ENCODE measurements at regions not wholly inside any gene's neighbourhood (a gene's known extent, or its start where the extent isn't known, plus 50 kb on each side); places are given as distances from the start of the nearest gene placed in this dataset.
"Not testable (repeated sequence)": the region's sequence is repeated elsewhere in the genome, so short reads cannot be mapped to it uniquely, and the experiment has no call there.

DNA sequence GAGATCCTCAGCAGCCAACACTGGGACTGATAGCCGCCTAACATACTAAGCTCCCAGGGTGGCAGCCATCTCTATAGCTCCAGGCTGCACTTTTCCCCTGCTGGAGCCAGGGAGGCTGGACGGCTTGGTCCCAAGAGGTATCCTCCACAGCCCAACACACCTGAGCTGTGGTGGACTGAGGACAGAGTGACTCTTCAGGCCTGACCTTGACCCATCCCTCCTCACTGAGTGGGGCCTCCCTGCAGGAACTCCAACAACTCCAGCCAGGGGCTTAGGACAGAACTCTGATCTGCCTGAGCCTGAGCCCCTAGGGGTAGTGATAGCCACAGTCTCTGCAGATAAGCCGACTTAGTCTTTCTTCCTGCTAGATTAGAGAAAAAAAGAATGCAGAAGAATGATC, 958.1 kb upstream of the PRR20A start:
- no peak for TF ChIP-seq EZH2 (IDR thresholded peaks at IDR 0.05; ENCODE audit: borderline replicate concordance, low read depth, low read length, poor library complexity, severe bottlenecking)
- TF ChIP-seq, protein P1, sequence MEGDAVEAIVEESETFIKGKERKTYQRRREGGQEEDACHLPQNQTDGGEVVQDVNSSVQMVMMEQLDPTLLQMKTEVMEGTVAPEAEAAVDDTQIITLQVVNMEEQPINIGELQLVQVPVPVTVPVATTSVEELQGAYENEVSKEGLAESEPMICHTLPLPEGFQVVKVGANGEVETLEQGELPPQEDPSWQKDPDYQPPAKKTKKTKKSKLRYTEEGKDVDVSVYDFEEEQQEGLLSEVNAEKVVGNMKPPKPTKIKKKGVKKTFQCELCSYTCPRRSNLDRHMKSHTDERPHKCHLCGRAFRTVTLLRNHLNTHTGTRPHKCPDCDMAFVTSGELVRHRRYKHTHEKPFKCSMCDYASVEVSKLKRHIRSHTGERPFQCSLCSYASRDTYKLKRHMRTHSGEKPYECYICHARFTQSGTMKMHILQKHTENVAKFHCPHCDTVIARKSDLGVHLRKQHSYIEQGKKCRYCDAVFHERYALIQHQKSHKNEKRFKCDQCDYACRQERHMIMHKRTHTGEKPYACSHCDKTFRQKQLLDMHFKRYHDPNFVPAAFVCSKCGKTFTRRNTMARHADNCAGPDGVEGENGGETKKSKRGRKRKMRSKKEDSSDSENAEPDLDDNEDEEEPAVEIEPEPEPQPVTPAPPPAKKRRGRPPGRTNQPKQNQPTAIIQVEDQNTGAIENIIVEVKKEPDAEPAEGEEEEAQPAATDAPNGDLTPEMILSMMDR (conservative IDR thresholded peaks at IDR 0.05; ENCODE audit: low read depth, low read length): no peak
- ChIA-PET POLR2A (ENCODE audit: low non-redundant PET) (no interaction called here), CTCF (no interaction called here)
- no peak overlapping the region for H3K4me3 ChIP-seq (ENCODE audit: low read depth, low read length, poor library complexity, severe bottlenecking)
- H3K36me3 ChIP-seq (ENCODE audit: insufficient read depth, low read length, poor library complexity, severe bottlenecking): no peaks in the 10 kb centered on the region
- H3K27me3 ChIP-seq (replicated peaks; ENCODE audit: insufficient read depth, low read depth, low read length, poor library complexity): no peaks in the 10 kb centered on the region
- peaks cover 6% of the 10 kb centered on the region for H3K9me3 ChIP-seq (ENCODE audit: low read depth, low read length, poor library complexity, severe bottlenecking)
- no TSS peak for BruUV-seq (replicated peaks)
- DNase-seq (ENCODE audit: low spot score): no peak
- H3K27ac ChIP-seq (ENCODE audit: low read depth, low read length, poor library complexity, severe bottlenecking): no peak overlapping the region
- no peaks in the 10 kb centered on the region for H3K4me1 ChIP-seq (ENCODE audit: insufficient read depth, low read length, poor library complexity, severe bottlenecking)
- intact Hi-C loops (cut with micrococcal nuclease; ENCODE audit: unreplicated experiment): no loop called here

DNA sequence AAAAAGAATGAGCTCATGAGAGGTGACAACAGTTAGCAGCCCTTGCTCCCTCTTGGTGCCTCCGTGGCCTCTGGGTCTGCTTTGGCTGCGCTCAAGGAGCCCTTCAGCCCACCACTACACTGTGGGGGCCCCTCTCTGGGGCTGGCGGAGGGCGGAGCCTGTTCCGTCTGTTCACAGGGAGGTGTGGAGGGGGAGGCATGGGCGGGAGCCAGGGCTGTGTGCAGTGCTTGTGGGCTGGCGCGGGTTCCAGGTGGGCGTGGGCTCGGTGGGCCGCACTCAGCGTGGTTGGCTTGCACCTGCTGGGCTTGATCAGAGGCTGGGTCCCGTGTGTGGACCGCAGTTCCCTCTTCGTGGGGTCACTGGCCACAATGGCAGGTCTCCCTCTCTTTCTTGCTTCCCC, 953.4 kb upstream of the PRR20A start:
- no peaks in the 10 kb centered on the region for H3K9me3 ChIP-seq (ENCODE audit: low read depth, low read length, poor library complexity, severe bottlenecking)
- ChIA-PET POLR2A (ENCODE audit: low non-redundant PET) (no interaction called here), CTCF (no interaction called here)
- TF ChIP-seq EZH2 (IDR thresholded peaks at IDR 0.05; ENCODE audit: borderline replicate concordance, low read depth, low read length, poor library complexity, severe bottlenecking): no peak
- TF ChIP-seq, protein P1 (conservative IDR thresholded peaks at IDR 0.05; ENCODE audit: low read depth, low read length): no peak
- no peaks in the 10 kb centered on the region for H3K4me1 ChIP-seq (ENCODE audit: insufficient read depth, low read length, poor library complexity, severe bottlenecking)
- H3K36me3 ChIP-seq (ENCODE audit: insufficient read depth, low read length, poor library complexity, severe bottlenecking): no peaks in the 10 kb centered on the region
- no TSS peak for BruUV-seq (replicated peaks)
- H3K4me3 ChIP-seq (ENCODE audit: low read depth, low read length, poor library complexity, severe bottlenecking): no peak overlapping the region
- no peak overlapping the region for H3K27ac ChIP-seq (ENCODE audit: low read depth, low read length, poor library complexity, severe bottlenecking)
- intact Hi-C loops (cut with micrococcal nuclease; ENCODE audit: unreplicated experiment): no loop called here
- DNase-seq (ENCODE audit: low spot score): no peak
- no peaks in the 10 kb centered on the region for H3K27me3 ChIP-seq (replicated peaks; ENCODE audit: insufficient read depth, low read depth, low read length, poor library complexity)

DNA sequence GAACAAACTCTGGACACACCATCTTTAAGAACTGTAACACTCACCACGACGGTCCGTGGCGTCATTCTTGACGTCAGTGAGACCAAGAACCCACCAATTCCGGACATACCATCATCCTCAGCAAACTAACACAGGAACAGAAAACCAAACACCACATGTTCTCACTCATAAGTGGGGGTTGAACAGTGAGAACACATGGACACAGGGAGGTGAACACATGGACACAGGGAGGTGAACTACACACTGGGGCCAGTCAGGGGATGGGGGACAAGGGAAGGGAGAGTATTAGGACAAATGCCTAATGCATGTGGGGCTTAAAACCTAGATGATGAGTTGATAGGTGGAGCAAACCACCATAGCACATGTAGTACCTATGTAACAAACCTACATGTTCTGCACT, 952.1 kb upstream of the PRR20A start:
- BruUV-seq (replicated peaks); H3K4me3 ChIP-seq (ENCODE audit: low read depth, low read length, poor library complexity, severe bottlenecking); POLR2A ChIA-PET (ENCODE audit: low non-redundant PET); intact Hi-C loops (cut with micrococcal nuclease; ENCODE audit: unreplicated experiment); DNase-seq (ENCODE audit: low spot score); H3K9me3 ChIP-seq (ENCODE audit: low read depth, low read length, poor library complexity, severe bottlenecking); H3K27ac ChIP-seq (ENCODE audit: low read depth, low read length, poor library complexity, severe bottlenecking); H3K4me1 ChIP-seq (ENCODE audit: insufficient read depth, low read length, poor library complexity, severe bottlenecking); CTCF ChIA-PET; H3K27me3 ChIP-seq (replicated peaks; ENCODE audit: insufficient read depth, low read depth, low read length, poor library complexity); H3K36me3 ChIP-seq (ENCODE audit: insufficient read depth, low read length, poor library complexity, severe bottlenecking): not testable (repeated sequence)

DNA sequence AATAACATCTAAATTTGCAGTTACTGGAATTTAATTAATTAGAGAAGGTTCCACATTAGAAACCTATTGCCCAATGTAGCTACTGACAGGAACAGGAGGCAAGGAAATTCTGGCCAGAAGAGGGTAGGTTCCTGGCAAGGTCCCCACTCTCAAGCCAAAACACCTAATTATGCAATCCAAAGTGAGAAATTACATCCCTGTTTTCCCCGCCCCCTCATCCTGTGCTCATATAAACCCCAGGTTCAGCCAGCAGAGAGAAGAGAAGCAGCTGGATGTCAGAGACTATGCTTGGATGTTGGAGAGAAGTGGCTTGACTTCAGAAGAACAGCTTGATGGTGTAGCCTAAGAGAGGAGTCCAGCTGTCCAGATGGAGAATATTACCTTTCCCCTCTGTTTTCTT, 951.3 kb upstream of the PRR20A start:
- ChIA-PET POLR2A (ENCODE audit: low non-redundant PET) (no interaction called here), CTCF (no interaction called here)
- intact Hi-C loops (cut with micrococcal nuclease; ENCODE audit: unreplicated experiment): no loop called here

More for the DNA sequence above, 951.3 kb upstream of the PRR20A start:
- no peak for DNase-seq (ENCODE audit: low spot score)
- H3K4me1 ChIP-seq (ENCODE audit: insufficient read depth, low read length, poor library complexity, severe bottlenecking): no peaks in the 10 kb centered on the region
- H3K27me3 ChIP-seq (replicated peaks; ENCODE audit: insufficient read depth, low read depth, low read length, poor library complexity): no peaks in the 10 kb centered on the region
- BruUV-seq (replicated peaks): no TSS peak
- no peak overlapping the region for H3K27ac ChIP-seq (ENCODE audit: low read depth, low read length, poor library complexity, severe bottlenecking)
- H3K4me3 ChIP-seq (ENCODE audit: low read depth, low read length, poor library complexity, severe bottlenecking): no peak overlapping the region
- no peaks in the 10 kb centered on the region for H3K9me3 ChIP-seq (ENCODE audit: low read depth, low read length, poor library complexity, severe bottlenecking)
- H3K36me3 ChIP-seq (ENCODE audit: insufficient read depth, low read length, poor library complexity, severe bottlenecking): no peaks in the 10 kb centered on the region
- no peak for TF ChIP-seq EZH2 (IDR thresholded peaks at IDR 0.05; ENCODE audit: borderline replicate concordance, low read depth, low read length, poor library complexity, severe bottlenecking)
- TF ChIP-seq, protein P1 (conservative IDR thresholded peaks at IDR 0.05; ENCODE audit: low read depth, low read length): no peak
